ENCODE measurements at regions not wholly inside any gene's neighbourhood (a gene's known extent, or its start where the extent isn't known, plus 50 kb on each side); places are given as distances from the start of the nearest gene placed in this dataset.

- TF ChIP-seq POLR2A (IDR thresholded peaks at IDR 0.05): no peak
- TF ChIP-seq CTCF (IDR thresholded peaks at IDR 0.05 in 4 of 5, conservative IDR thresholded peaks at IDR 0.05 in 1 of 5): no peak
Observed at GRCh38 chr7:22668971-22669401, 58.0 kb upstream of the IL6 start.

All from gastrocnemius medialis (tissue), 4 donors.